GM13977 (cell line): ENCODE measurements at regions not wholly inside any gene's neighbourhood (a gene's known extent, or its start where the extent isn't known, plus 50 kb on each side); places are given as distances from the start of the nearest gene placed in this dataset.

Experiments
- DNase-seq: peaks from one replicate; pipeline ENCODE4 v3.0.0; 2012; ENCODE audit warnings: low spot score
- in situ Hi-C: fragments of 300-500 bp; cut with MboI; formaldehyde crosslinking; loops from one replicate; pipeline ENCODE4 v1.12.0; 2022; ENCODE audit warnings: low sequenced_read_pairs, low pct_unique_long_range_greater_than_20kb, mixed read lengths, inconsistent platforms; ENCODE audit not compliant: unreplicated experiment
- TF ChIP-seq, protein P1 (sequence below): IDR thresholded peaks from 2 replicates; pipeline ENCODE4 v1.5.1; 2012; ENCODE audit warnings: mild to moderate bottlenecking, control low read depth; ENCODE audit not compliant: insufficient read depth; ENCODE audit errors: extremely low read depth, missing control alignments

DNA sequence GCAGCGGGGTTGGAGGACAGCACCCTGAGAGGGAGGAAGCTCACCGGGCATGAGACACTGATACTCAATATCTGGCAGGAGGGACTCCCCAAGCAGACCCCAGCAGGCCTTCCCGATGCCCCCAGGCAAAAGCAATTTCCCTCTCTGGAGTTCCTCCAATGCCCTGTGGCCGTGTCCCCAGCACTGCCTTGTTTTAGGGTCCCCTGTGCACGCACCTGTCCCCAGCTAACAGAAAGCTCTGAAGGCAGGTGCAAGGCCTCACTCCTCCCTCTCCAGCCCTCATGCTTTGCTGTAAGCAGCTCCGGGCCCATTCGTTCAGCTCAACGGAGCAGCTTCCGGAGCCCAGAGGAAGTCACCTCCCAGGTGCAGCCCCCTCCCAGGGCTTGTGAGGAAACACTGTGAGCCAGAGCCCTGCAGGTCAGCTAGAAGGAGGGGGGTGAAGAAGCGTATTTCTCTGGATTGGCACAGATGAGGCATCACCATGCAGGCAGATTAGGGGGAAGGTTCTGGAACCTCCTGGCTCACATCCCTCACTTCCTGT lies 50.3 kb upstream of the ID2 start:
- DNase-seq, result no peak
- in situ Hi-C loops, result no loop called here
- TF ChIP-seq, protein P1, sequence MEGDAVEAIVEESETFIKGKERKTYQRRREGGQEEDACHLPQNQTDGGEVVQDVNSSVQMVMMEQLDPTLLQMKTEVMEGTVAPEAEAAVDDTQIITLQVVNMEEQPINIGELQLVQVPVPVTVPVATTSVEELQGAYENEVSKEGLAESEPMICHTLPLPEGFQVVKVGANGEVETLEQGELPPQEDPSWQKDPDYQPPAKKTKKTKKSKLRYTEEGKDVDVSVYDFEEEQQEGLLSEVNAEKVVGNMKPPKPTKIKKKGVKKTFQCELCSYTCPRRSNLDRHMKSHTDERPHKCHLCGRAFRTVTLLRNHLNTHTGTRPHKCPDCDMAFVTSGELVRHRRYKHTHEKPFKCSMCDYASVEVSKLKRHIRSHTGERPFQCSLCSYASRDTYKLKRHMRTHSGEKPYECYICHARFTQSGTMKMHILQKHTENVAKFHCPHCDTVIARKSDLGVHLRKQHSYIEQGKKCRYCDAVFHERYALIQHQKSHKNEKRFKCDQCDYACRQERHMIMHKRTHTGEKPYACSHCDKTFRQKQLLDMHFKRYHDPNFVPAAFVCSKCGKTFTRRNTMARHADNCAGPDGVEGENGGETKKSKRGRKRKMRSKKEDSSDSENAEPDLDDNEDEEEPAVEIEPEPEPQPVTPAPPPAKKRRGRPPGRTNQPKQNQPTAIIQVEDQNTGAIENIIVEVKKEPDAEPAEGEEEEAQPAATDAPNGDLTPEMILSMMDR, result no peak
